ENCODE measurements at regions not wholly inside any gene's neighbourhood (a gene's known extent, or its start where the extent isn't known, plus 50 kb on each side); places are given as distances from the start of the nearest gene placed in this dataset.

DNA sequence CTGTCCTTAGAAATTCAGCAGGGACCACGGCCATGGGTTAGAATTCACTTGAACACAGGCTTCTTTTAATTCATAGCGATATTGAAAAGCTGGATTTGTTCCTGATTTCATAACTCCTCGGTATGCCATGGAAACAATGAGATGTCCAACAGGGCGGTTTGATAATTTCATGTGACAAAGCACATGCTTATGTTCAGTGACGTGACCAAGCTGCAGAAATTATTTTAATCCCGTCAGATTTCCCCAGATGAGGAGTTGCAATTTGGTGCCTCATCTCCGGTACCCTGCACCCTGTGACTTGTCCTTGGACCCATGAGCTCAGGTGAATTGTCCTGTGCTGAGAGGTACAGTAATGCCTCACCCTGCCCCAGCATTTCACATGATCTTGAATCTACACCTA lies 81.7 kb downstream of the C11orf91 start:
- H3K27ac Mint-ChIP-seq, result no peak overlapping the region; a peak in 1 of 7 replicates
- WGBS (ENCODE audit: extremely low coverage, insufficient read length, low lambda C conversion rate), result no CpG with 5 or more reads among the region's 7 CpGs

More for the DNA sequence above, 81.7 kb downstream of the C11orf91 start:
- no peak overlapping the region for H3K4me2 ChIP-seq (ENCODE audit: insufficient read depth, insufficient read length, low read length)
- no peaks in the 10 kb centered on the region for H3K23me2 ChIP-seq (ENCODE audit: insufficient read length, low read depth, low read length, poor library complexity, severe bottlenecking)
- no peak overlapping the region for H2AK5ac ChIP-seq (ENCODE audit: insufficient read length, low read length)
- no peak overlapping the region for H4K91ac ChIP-seq (ENCODE audit: insufficient read length, low read depth, low read length)
- Mint-ChIP-seq H3K4me1 (peaks cover 12 to 16% of the 10 kb centered on the region in 2 experiments), H3K4me3 (no peak overlapping the region), H3K9me3 (no peaks in the 10 kb centered on the region; a peak in 1 of 5 replicates), H3K27me3 (ENCODE audit: low read depth) (no peaks in the 10 kb centered on the region; the same call in 1 of the 2 replicates), H3K36me3 (ENCODE audit: insufficient read depth in 1 of 3, low read depth in 3 of 3) (no peaks in the 10 kb centered on the region)
- no peak overlapping the region for H3K14ac ChIP-seq (ENCODE audit: insufficient read depth, low read length)
- H2AFZ ChIP-seq (ENCODE audit: low read length), result no peak overlapping the region
- no peak for DNase-seq
- no peak for TF ChIP-seq CTCF (conservative IDR thresholded peaks at IDR 0.05)
- H3K79me2 ChIP-seq (ENCODE audit: insufficient read depth, low read length), result no peaks in the 10 kb centered on the region
- H2BK120ac ChIP-seq (ENCODE audit: low read depth, low read length, poor library complexity, severe bottlenecking), result no peak overlapping the region
- H3T11ph ChIP-seq (ENCODE audit: low read length), result no peak overlapping the region
- no peak overlapping the region for H2BK20ac ChIP-seq (ENCODE audit: low read depth, low read length, poor library complexity, severe bottlenecking)
- no peak overlapping the region for H3K56ac ChIP-seq (ENCODE audit: insufficient read length, low read depth, low read length)
- H3K18ac ChIP-seq (ENCODE audit: insufficient read length, low read depth, low read length), result no peak overlapping the region
- H4K5ac ChIP-seq (ENCODE audit: insufficient read length, low read depth, low read length), result no peak overlapping the region
- no peaks in the 10 kb centered on the region for H3K9me3 ChIP-seq (ENCODE audit: control insufficient read depth, low read depth, low read length)
- H4K8ac ChIP-seq (replicated peaks; ENCODE audit: insufficient read length, low read depth, low read length), result no peak overlapping the region
- no peaks in the 10 kb centered on the region for H3K79me1 ChIP-seq (ENCODE audit: insufficient read depth, low read depth, low read length, poor library complexity, severe bottlenecking)
- H2BK12ac ChIP-seq (ENCODE audit: insufficient read length, low read depth, low read length), result no peak overlapping the region
- H3K27ac ChIP-seq (ENCODE audit: insufficient read length, low read depth, low read length), result no peak overlapping the region
- no peak overlapping the region for H2BK5ac ChIP-seq (ENCODE audit: insufficient read length, low read length)
- no peak overlapping the region for H3K4ac ChIP-seq (ENCODE audit: low read depth, low read length)
- no peak overlapping the region for H2BK15ac ChIP-seq (ENCODE audit: low read depth, low read length)
- no peak overlapping the region for H3K23ac ChIP-seq (ENCODE audit: insufficient read length, low read depth, low read length)
- no peaks in the 10 kb centered on the region for H3K27me3 ChIP-seq (ENCODE audit: insufficient read depth, low read length)
- H4K20me1 ChIP-seq (ENCODE audit: control insufficient read depth, insufficient read depth, insufficient read length), result no peaks in the 10 kb centered on the region
- peaks cover 2% of the 10 kb centered on the region; the same call in 1 of the 2 replicates for H3K4me1 ChIP-seq (ENCODE audit: insufficient read depth, low read length)
- no peak overlapping the region for H3K9ac ChIP-seq (ENCODE audit: extremely low read depth, insufficient read length, low read length)
